ENCODE measurements at regions not wholly inside any gene's neighbourhood (a gene's known extent, or its start where the extent isn't known, plus 50 kb on each side); places are given as distances from the start of the nearest gene placed in this dataset.

GRCh38 chr2:221264318-221264717, 307.8 kb downstream of the EPHA4 start:
- H3K9me2 ChIP-seq (ENCODE audit: insufficient read depth, low read length): no peaks in the 10 kb centered on the region
- H3F3A ChIP-seq (ENCODE audit: insufficient read depth, low read length, poor library complexity, severe bottlenecking): no peaks in the 10 kb centered on the region
- H3K27me3 ChIP-seq (ENCODE audit: insufficient read depth, low read depth, low read length): no peaks in the 10 kb centered on the region
- H3K36me3 ChIP-seq (ENCODE audit: insufficient read depth, low read length): no peaks in the 10 kb centered on the region
- no peak overlapping the region for H3K27ac ChIP-seq (ENCODE audit: low read length)
- H4K20me1 ChIP-seq (ENCODE audit: insufficient read depth): no peaks in the 10 kb centered on the region
- TF ChIP-seq POLR2AphosphoS5 (IDR thresholded peaks at IDR 0.05): no peak
- TF ChIP-seq RAD21 (conservative IDR thresholded peaks at IDR 0.05): no peak
- no peak for TF ChIP-seq EZH2 (IDR thresholded peaks at IDR 0.05; ENCODE audit: borderline replicate concordance, insufficient read depth, low read length, poor library complexity, severe bottlenecking)
- TF ChIP-seq TAF1 (IDR thresholded peaks at IDR 0.05; ENCODE audit: low read depth): no peak
- TF ChIP-seq REST (IDR thresholded peaks at IDR 0.05; ENCODE audit: borderline replicate concordance): no peak
- TF ChIP-seq EP300 (conservative IDR thresholded peaks at IDR 0.05; ENCODE audit: poor library complexity, severe bottlenecking): no peak
- no peak for TF ChIP-seq MXI1 (conservative IDR thresholded peaks at IDR 0.05; ENCODE audit: poor library complexity, severe bottlenecking)
- TF ChIP-seq SMC3 (conservative IDR thresholded peaks at IDR 0.05; ENCODE audit: poor library complexity): no peak
- TF ChIP-seq CTCF (IDR thresholded peaks at IDR 0.05; ENCODE audit: poor library complexity, severe bottlenecking): no peak
- H3K9me3 ChIP-seq (ENCODE audit: low read length): no peaks in the 10 kb centered on the region
- H3K79me2 ChIP-seq (replicated peaks; ENCODE audit: insufficient read depth, low read length): no peaks in the 10 kb centered on the region
- no peak overlapping the region for H3K4me3 ChIP-seq (ENCODE audit: low read length)
- H2AFZ ChIP-seq (ENCODE audit: low read depth, low read length): no peak overlapping the region
- H3K4me2 ChIP-seq (ENCODE audit: low read length): no peak overlapping the region
- no peak overlapping the region for H3K9ac ChIP-seq (ENCODE audit: low read length)

GRCh38 chr2:221267773-221268425, 304.2 kb downstream of the EPHA4 start:
- Histone ChIP-seq H3K27ac (ENCODE audit: low read length) (no peak overlapping the region), H3K79me2 (replicated peaks; ENCODE audit: insufficient read depth, low read length) (no peaks in the 10 kb centered on the region), H2AFZ (ENCODE audit: low read depth, low read length) (no peak overlapping the region), H3K4me3 (ENCODE audit: low read length) (no peak overlapping the region), H3F3A (ENCODE audit: insufficient read depth, low read length, poor library complexity, severe bottlenecking) (no peaks in the 10 kb centered on the region), H3K9me3 (ENCODE audit: low read length) (no peaks in the 10 kb centered on the region), H3K36me3 (ENCODE audit: insufficient read depth, low read length) (no peaks in the 10 kb centered on the region), H3K4me2 (ENCODE audit: low read length) (no peak overlapping the region), H3K9ac (ENCODE audit: low read length) (no peak overlapping the region), H4K20me1 (ENCODE audit: insufficient read depth) (no peaks in the 10 kb centered on the region), H3K9me2 (ENCODE audit: insufficient read depth, low read length) (no peaks in the 10 kb centered on the region), H3K27me3 (ENCODE audit: insufficient read depth, low read depth, low read length) (no peaks in the 10 kb centered on the region)
- TF ChIP-seq EZH2 (IDR thresholded peaks at IDR 0.05; ENCODE audit: borderline replicate concordance, insufficient read depth, low read length, poor library complexity, severe bottlenecking) (no peak), CTCF (IDR thresholded peaks at IDR 0.05; ENCODE audit: poor library complexity, severe bottlenecking) (no peak), SMC3 (conservative IDR thresholded peaks at IDR 0.05; ENCODE audit: poor library complexity) (no peak), REST (IDR thresholded peaks at IDR 0.05; ENCODE audit: borderline replicate concordance) (no peak), TAF1 (IDR thresholded peaks at IDR 0.05; ENCODE audit: low read depth) (no peak), POLR2AphosphoS5 (IDR thresholded peaks at IDR 0.05) (no peak), RAD21 (conservative IDR thresholded peaks at IDR 0.05) (no peak), MXI1 (conservative IDR thresholded peaks at IDR 0.05; ENCODE audit: poor library complexity, severe bottlenecking) (no peak), EP300 (conservative IDR thresholded peaks at IDR 0.05; ENCODE audit: poor library complexity, severe bottlenecking) (no peak)
